ENCODE measurements at regions not wholly inside any gene's neighbourhood (a gene's known extent, or its start where the extent isn't known, plus 50 kb on each side); places are given as distances from the start of the nearest gene placed in this dataset.
"Not testable (repeated sequence)": the region's sequence is repeated elsewhere in the genome, so short reads cannot be mapped to it uniquely, and the experiment has no call there.

GRCh38 chr1:148320079-148320478 is 163.0 kb downstream of the PPIAL4G start:
- H2AK5ac ChIP-seq (ENCODE audit: low read depth, low read length); BruUV-seq (replicated peaks); H3K4me3 ChIP-seq (ENCODE audit: insufficient read depth, low read depth, low read length); H3K36me3 ChIP-seq (ENCODE audit: control insufficient read depth, insufficient read depth, low read length); H3K9me1 ChIP-seq (ENCODE audit: insufficient read depth, low read length); H2BK120ac ChIP-seq (ENCODE audit: low read depth, low read length); H3K18ac ChIP-seq (ENCODE audit: low read depth, low read length); H3K79me1 ChIP-seq (ENCODE audit: low read depth in 1 of 2, low read length in 2 of 2); H3K14ac ChIP-seq (replicated peaks; ENCODE audit: low read depth, low read length); H4K20me1 ChIP-seq (ENCODE audit: insufficient read depth, low read length); H2AK9ac ChIP-seq (replicated peaks; ENCODE audit: low read depth, low read length, poor library complexity); dilution Hi-C loops (cut with HindIII; ENCODE audit: low sequenced_read_pairs, unreplicated experiment); DNase-seq; H2BK15ac ChIP-seq (ENCODE audit: low read depth, low read length); H3K9ac ChIP-seq (ENCODE audit: low read depth, low read length); H4K5ac ChIP-seq (ENCODE audit: low read depth, low read length); in situ Hi-C loops (cut with MboI; ENCODE audit: low sequenced_read_pairs); ATAC-seq (ENCODE audit: low read depth); H3K4ac ChIP-seq (ENCODE audit: low read depth, low read length); H2BK20ac ChIP-seq (ENCODE audit: low read depth, low read length); H3K27ac ChIP-seq (ENCODE audit: insufficient read depth, low read length); CTCF ChIA-PET; H3K23ac ChIP-seq (ENCODE audit: low read depth, low read length); intact Hi-C loops (cut with micrococcal nuclease); H2AFZ ChIP-seq (replicated peaks; ENCODE audit: low read length, poor library complexity); POLR2A ChIA-PET (ENCODE audit: unreplicated experiment); H4K8ac ChIP-seq (ENCODE audit: low read depth in 2 of 2, low read length in 2 of 2); H4K91ac ChIP-seq (ENCODE audit: insufficient read depth, low read depth, low read length); H3K56ac ChIP-seq (ENCODE audit: extremely low read depth, insufficient read depth, low read length); H3K4me2 ChIP-seq (ENCODE audit: low read depth, low read length); H2BK5ac ChIP-seq (ENCODE audit: low read depth, low read length, poor library complexity, severe bottlenecking); H3K9me3 ChIP-seq (ENCODE audit: control insufficient read depth, insufficient read depth, low read length); H3K4me1 ChIP-seq (ENCODE audit: control insufficient read depth, insufficient read depth, low read length): not testable (repeated sequence)
- no CpG with 5 or more reads among the region's 2 CpGs for WGBS, 2 experiments (ENCODE audit: extremely low coverage in 2 of 2, insufficient read length in 1 of 2)
- peaks cover 29% of the 10 kb centered on the region for H3K27me3 ChIP-seq (ENCODE audit: control insufficient read depth, insufficient read depth, low read length)

Data from IMR-90 (cell line).